Fibroblast of lung (primary cell): ENCODE measurements at regions not wholly inside any gene's neighbourhood (a gene's known extent, or its start where the extent isn't known, plus 50 kb on each side); places are given as distances from the start of the nearest gene placed in this dataset.

Experiments
- DNase-seq, 2 donors: peaks; one replicate each; pipeline versions ENCODE4 v3.0.0 to v3.0.0-alpha.2; 2010; ENCODE audit warnings: low read depth in 2 of 2
- H2AFZ ChIP-seq: 2 replicates; pipeline ENCODE4 v1.5.1; 2012; ENCODE audit warnings: low read length, control low read depth, inconsistent platforms
- H3K27ac ChIP-seq: 2 replicates; pipeline ENCODE4 v1.5.1; 2011; ENCODE audit warnings: low read length, control low read depth; ENCODE audit not compliant: insufficient read depth
- H3K27me3 ChIP-seq: 2 replicates; pipeline ENCODE4 v1.5.1; 2011; ENCODE audit warnings: mild to moderate bottlenecking, low read length; ENCODE audit not compliant: control insufficient read depth, insufficient read depth
- H3K36me3 ChIP-seq: 2 replicates; pipeline ENCODE4 v1.5.1; 2011; ENCODE audit warnings: low read length; ENCODE audit not compliant: control insufficient read depth, insufficient read depth
- H3K4me1 ChIP-seq: 2 replicates; pipeline ENCODE4 v1.5.1; 2011; ENCODE audit warnings: low read length; ENCODE audit not compliant: control insufficient read depth, insufficient read depth; ENCODE audit errors: extremely low read depth
- H3K4me2 ChIP-seq: 2 replicates; pipeline ENCODE4 v1.5.1; 2011; ENCODE audit warnings: low read length, control low read depth; ENCODE audit not compliant: insufficient read depth; ENCODE audit errors: extremely low read depth
- H3K4me3 ChIP-seq, 4 experiments: fragments of 200-600 bp in 1 of 4; sonication (generic) in 1 of 4; replicated peaks in 1 of 4; 2 replicates each; pipeline ENCODE4 v1.5.1; 2011 to 2016; ENCODE audit warnings: low read length in 4 of 4, low read depth in 3 of 4, mild to moderate bottlenecking in 3 of 4, control low read depth in 2 of 4, inconsistent platforms in 1 of 4, mixed read lengths in 1 of 4; ENCODE audit not compliant: insufficient read depth in 1 of 4; ENCODE audit errors: control extremely low read depth in 1 of 4
- H3K79me2 ChIP-seq: 2 replicates; pipeline ENCODE4 v1.5.1; 2012; ENCODE audit warnings: mild to moderate bottlenecking, low read length, inconsistent platforms; ENCODE audit not compliant: control insufficient read depth, insufficient read depth
- H3K9ac ChIP-seq: 2 replicates; pipeline ENCODE4 v1.5.1; 2011; ENCODE audit warnings: mild to moderate bottlenecking, low read length, control low read depth; ENCODE audit not compliant: insufficient read depth
- H3K9me3 ChIP-seq: 2 replicates; pipeline ENCODE4 v1.5.1; 2012; ENCODE audit warnings: low read depth, low read length; ENCODE audit not compliant: control insufficient read depth, insufficient read depth
- H4K20me1 ChIP-seq: 2 replicates; pipeline ENCODE4 v1.5.1; 2011; ENCODE audit warnings: low read length; ENCODE audit not compliant: control insufficient read depth, insufficient read depth; ENCODE audit errors: extremely low read depth
- CTCF ChIP-seq, 2 donors: IDR thresholded peaks in 1 of 2; conservative IDR thresholded peaks in 1 of 2; 1 replicate in 1 of 2; 2 replicates in 1 of 2; pipeline ENCODE4 v1.5.1; 2011 to 2012; ENCODE audit warnings: low read length in 2 of 2, control low read depth in 1 of 2, inconsistent platforms in 1 of 2, low read depth in 1 of 2, mild to moderate bottlenecking in 1 of 2
- EZH2 ChIP-seq: IDR thresholded peaks from 2 replicates; pipeline ENCODE4 v1.5.1; 2012; ENCODE audit warnings: low read length, control low read depth, mild to moderate bottlenecking; ENCODE audit errors: missing control alignments

- no peaks in the 10 kb centered on the region for H3K36me3 ChIP-seq
- H3K9me3 ChIP-seq: no peaks in the 10 kb centered on the region
- no peaks in the 10 kb centered on the region for H3K27me3 ChIP-seq
- no peaks in the 10 kb centered on the region for H4K20me1 ChIP-seq
- peak; percentile 83 to 92 for DNase-seq
- no peak overlapping the region for H3K4me3 ChIP-seq
- no peak overlapping the region for H2AFZ ChIP-seq
- H3K79me2 ChIP-seq: no peaks in the 10 kb centered on the region
- H3K4me1 ChIP-seq: peaks cover 2% of the 10 kb centered on the region
- H3K27ac ChIP-seq: no peak overlapping the region
- no peak overlapping the region for H3K9ac ChIP-seq
- TF ChIP-seq CTCF (conservative IDR thresholded peaks at IDR 0.05 in 1 of 2, IDR thresholded peaks at IDR 0.05 in 1 of 2; ENCODE audit: low read depth in 1 of 2, low read length in 2 of 2) (no peak), EZH2 (no peak)
- H3K4me2 ChIP-seq: no peak overlapping the region
Observed at GRCh38 chr17:71409712-71410111, 711.1 kb upstream of the SOX9 start.

- H2AFZ ChIP-seq: no peak overlapping the region
- no peaks in the 10 kb centered on the region for H3K9me3 ChIP-seq
- peak overlapping the region; percentile 6 for H3K27ac ChIP-seq
- H3K4me2 ChIP-seq: peak overlapping the region; percentile 17
- DNase-seq: peak; percentile 98 to 99
- no peaks in the 10 kb centered on the region for H3K79me2 ChIP-seq
- peaks cover 2% of the 10 kb centered on the region for H3K4me1 ChIP-seq
- TF ChIP-seq CTCF (conservative IDR thresholded peaks at IDR 0.05 in 1 of 2, IDR thresholded peaks at IDR 0.05 in 1 of 2; ENCODE audit: low read depth in 1 of 2, low read length in 2 of 2): no peak
- no peak for TF ChIP-seq EZH2
- H3K9ac ChIP-seq: no peak overlapping the region
- H3K27me3 ChIP-seq: no peaks in the 10 kb centered on the region
- no peak overlapping the region for H3K4me3 ChIP-seq
- no peaks in the 10 kb centered on the region for H3K36me3 ChIP-seq
- H4K20me1 ChIP-seq: no peaks in the 10 kb centered on the region
Observed at GRCh38 chr17:71412803-71413202, 708.0 kb upstream of the SOX9 start.

GRCh38 chr17:71413935-71414334, 706.9 kb upstream of the SOX9 start:
- peaks cover 2% of the 10 kb centered on the region for H3K4me1 ChIP-seq
- TF ChIP-seq EZH2 (no peak), CTCF (conservative IDR thresholded peaks at IDR 0.05 in 1 of 2, IDR thresholded peaks at IDR 0.05 in 1 of 2; ENCODE audit: low read depth in 1 of 2, low read length in 2 of 2) (no peak)
- no peak for DNase-seq
- H3K9me3 ChIP-seq: no peaks in the 10 kb centered on the region
- H3K79me2 ChIP-seq: no peaks in the 10 kb centered on the region
- H3K27me3 ChIP-seq: no peaks in the 10 kb centered on the region
- H3K4me2 ChIP-seq: no peak overlapping the region
- H3K27ac ChIP-seq: no peak overlapping the region
- H3K4me3 ChIP-seq: no peak overlapping the region
- no peaks in the 10 kb centered on the region for H3K36me3 ChIP-seq
- no peak overlapping the region for H3K9ac ChIP-seq
- H4K20me1 ChIP-seq: no peaks in the 10 kb centered on the region
- H2AFZ ChIP-seq: no peak overlapping the region
